ENCODE measurements at regions not wholly inside any gene's neighbourhood (a gene's known extent, or its start where the extent isn't known, plus 50 kb on each side); places are given as distances from the start of the nearest gene placed in this dataset.

- DNase-seq, result no peak
Observed at GRCh38 chr11:13105237-13105844, 96.2 kb downstream of the RASSF10 start.

GRCh38 chr11:13107544-13108044 is 98.5 kb downstream of the RASSF10 start:
- DNase-seq, result no peak

- DNase-seq, result no peak
Observed at GRCh38 chr11:13108416-13108815, 99.3 kb downstream of the RASSF10 start.

- no peak for DNase-seq
Observed at GRCh38 chr11:13109616-13110015, 100.5 kb downstream of the RASSF10 start.

- DNase-seq, result no peak
Observed at GRCh38 chr11:13110145-13110544, 101.0 kb downstream of the RASSF10 start.

- no peak for DNase-seq
Observed at GRCh38 chr11:13110929-13111812, 102.1 kb downstream of the RASSF10 start.

- no peak for DNase-seq
Observed at GRCh38 chr11:13111813-13112130, 102.7 kb downstream of the RASSF10 start.

- DNase-seq, result no peak
Observed at GRCh38 chr11:13114566-13115379, 105.7 kb downstream of the RASSF10 start.

GRCh38 chr11:13115380-13115675 is 106.2 kb downstream of the RASSF10 start:
- no peak for DNase-seq

- DNase-seq, result no peak
Observed at GRCh38 chr11:13116491-13116890, 107.4 kb downstream of the RASSF10 start.

- no peak for DNase-seq
Observed at GRCh38 chr11:13117344-13117743, 108.2 kb downstream of the RASSF10 start.

- DNase-seq, result no peak
Observed at GRCh38 chr11:13118194-13118593, 109.1 kb downstream of the RASSF10 start.

GRCh38 chr11:13118650-13119049 is 109.5 kb downstream of the RASSF10 start:
- no peak for DNase-seq

- no peak for DNase-seq
Observed at GRCh38 chr11:13119361-13119760, 110.2 kb downstream of the RASSF10 start.

- no peak for DNase-seq
Observed at GRCh38 chr11:13119941-13120520, 110.9 kb downstream of the RASSF10 start.

- DNase-seq, result no peak
Observed at GRCh38 chr11:13120691-13121090, 111.6 kb downstream of the RASSF10 start.

GRCh38 chr11:13126430-13126829 is 117.3 kb downstream of the RASSF10 start:
- no peak for DNase-seq

- no peak for DNase-seq
Observed at GRCh38 chr11:13127161-13127560, 118.0 kb downstream of the RASSF10 start.

- no peak for DNase-seq
Observed at GRCh38 chr11:13128354-13128753, 119.2 kb downstream of the RASSF10 start.

- DNase-seq, result no peak
Observed at GRCh38 chr11:13134066-13134465, 125.0 kb downstream of the RASSF10 start.

- DNase-seq, result no peak
Observed at GRCh38 chr11:13134886-13135285, 125.8 kb downstream of the RASSF10 start.

GRCh38 chr11:13135385-13136271 is 126.5 kb downstream of the RASSF10 start:
- DNase-seq, result peak; percentile 61
